GM23338 (cell line): ENCODE measurements at regions not wholly inside any gene's neighbourhood (a gene's known extent, or its start where the extent isn't known, plus 50 kb on each side); places are given as distances from the start of the nearest gene placed in this dataset.

Experiments
- ATAC-seq: fragments of 200-7000 bp; cut with Tn5 transposase; 3 replicates; pipeline ENCODE4 v1.9.1; 2020
- DNase-seq: peaks from one replicate; pipeline ENCODE4 v3.0.0-alpha.2; 2015; ENCODE audit warnings: low spot score
- H2AFZ ChIP-seq: fragments of 200-600 bp; sonication (generic); 2 replicates; pipeline ENCODE4 v1.8.0; 2016; ENCODE audit warnings: antibody characterized with exemption, mild to moderate bottlenecking, moderate library complexity
- H3F3A ChIP-seq: fragments of 200-600 bp; sonication (generic); replicated peaks from 2 replicates; pipeline ENCODE4 v1.8.0; 2017; ENCODE audit warnings: antibody characterized with exemption, mixed run types, low read depth
- H3K27ac ChIP-seq: fragments of 200-600 bp; sonication (generic); 2 replicates; pipeline ENCODE4 v1.6.1; 2016; ENCODE audit warnings: low read depth
- H3K27me3 ChIP-seq: fragments of 200-600 bp; sonication (generic); 2 replicates; pipeline ENCODE4 v1.8.0; 2016; ENCODE audit warnings: mild to moderate bottlenecking, mixed run types, moderate library complexity; ENCODE audit not compliant: insufficient read depth
- H3K36me3 ChIP-seq: fragments of 200-600 bp; sonication (generic); 2 replicates; pipeline ENCODE4 v1.8.0; 2016; ENCODE audit warnings: mild to moderate bottlenecking; ENCODE audit not compliant: insufficient read depth
- H3K4me1 ChIP-seq: fragments of 200-600 bp; sonication (generic); 2 replicates; pipeline ENCODE4 v1.8.0; 2016; ENCODE audit warnings: mild to moderate bottlenecking, moderate library complexity; ENCODE audit not compliant: insufficient read depth
- H3K4me2 ChIP-seq: fragments of 200-600 bp; sonication (generic); 2 replicates; pipeline ENCODE4 v1.7.1; 2017; ENCODE audit warnings: mixed run types
- H3K4me3 ChIP-seq: fragments of 200-600 bp; sonication (generic); 2 replicates; pipeline ENCODE4 v1.6.1; 2016; ENCODE audit warnings: mixed run types
- H3K79me2 ChIP-seq: fragments of 200-600 bp; sonication (generic); replicated peaks from 2 replicates; pipeline ENCODE4 v1.8.0; 2017; ENCODE audit warnings: mild to moderate bottlenecking; ENCODE audit not compliant: insufficient read depth
- H3K9me2 ChIP-seq: fragments of 200-600 bp; sonication (generic); 2 replicates; pipeline ENCODE4 v1.8.0; 2017; ENCODE audit not compliant: insufficient read depth
- H4K20me1 ChIP-seq: fragments of 200-600 bp; sonication (generic); replicated peaks from 2 replicates; pipeline ENCODE4 v1.8.0; 2017; ENCODE audit warnings: mild to moderate bottlenecking; ENCODE audit not compliant: insufficient read depth
- H3K27ac Mint-ChIP-seq: 2 replicates; pipeline ENCODE4 v1.8.0; 2020; ENCODE audit warnings: inconsistent platforms, mild to moderate bottlenecking, moderate library complexity, mixed read lengths
- H3K27me3 Mint-ChIP-seq: 3 replicates; pipeline ENCODE4 v1.8.0; 2022; ENCODE audit warnings: low read depth, mild to moderate bottlenecking, moderate library complexity, mixed read lengths, inconsistent platforms; ENCODE audit not compliant: insufficient read depth, poor library complexity
- H3K36me3 Mint-ChIP-seq: 3 replicates; pipeline ENCODE4 v1.8.0; 2021; ENCODE audit warnings: low read depth, mild to moderate bottlenecking, inconsistent platforms, moderate library complexity, mixed read lengths
- H3K4me1 Mint-ChIP-seq: 3 replicates; pipeline ENCODE4 v1.8.0; 2020; ENCODE audit warnings: mild to moderate bottlenecking, inconsistent platforms, mixed read lengths
- H3K4me3 Mint-ChIP-seq: 3 replicates; pipeline ENCODE4 v1.8.0; 2021; ENCODE audit warnings: moderate library complexity, mild to moderate bottlenecking, inconsistent platforms, mixed read lengths
- H3K9me3 Mint-ChIP-seq: 3 replicates; pipeline ENCODE4 v1.8.0; 2020; ENCODE audit warnings: moderate library complexity, mild to moderate bottlenecking, inconsistent platforms, mixed read lengths
- EZH2 ChIP-seq: fragments of 200-600 bp; sonication (generic); IDR thresholded peaks from one replicate; pipeline ENCODE4 v1.8.0; 2017; ENCODE audit warnings: antibody characterized with exemption, mild to moderate bottlenecking, low read depth; ENCODE audit not compliant: unreplicated experiment
- JUNB ChIP-seq: IDR thresholded peaks from one replicate; pipeline ENCODE4 v1.6.1; 2016; ENCODE audit warnings: antibody characterized with exemption; ENCODE audit not compliant: unreplicated experiment
- POLR2AphosphoS5 ChIP-seq: IDR thresholded peaks from 2 replicates; pipeline ENCODE4 v1.6.1; 2016; ENCODE audit warnings: antibody characterized with exemption, low read depth
- STAT1 ChIP-seq: IDR thresholded peaks from one replicate; pipeline ENCODE4 v1.6.1; 2016; ENCODE audit warnings: antibody characterized with exemption; ENCODE audit not compliant: unreplicated experiment
- ZNF114 ChIP-seq: fragments of 250-450 bp; sonication (Bioruptor Pico); IDR thresholded peaks from 2 replicates; pipeline ENCODE4 v1.5.0; 2020; ENCODE audit warnings: mild to moderate bottlenecking, moderate library complexity
- ZNF331 ChIP-seq: fragments of 250-450 bp; sonication (Bioruptor Pico); IDR thresholded peaks from 2 replicates; pipeline ENCODE4 v1.5.0; 2020; ENCODE audit warnings: low read depth, mild to moderate bottlenecking, moderate library complexity
- TF ChIP-seq, protein P1 (sequence below), 2 experiments: fragments of 200-600 bp in 1 of 2; sonication (generic) in 1 of 2; conservative IDR thresholded peaks; 2 replicates each; pipeline versions ENCODE4 v1.5.1 to v1.6.1; 2016 to 2017; ENCODE audit warnings: antibody characterized with exemption in 2 of 2, low read depth in 2 of 2, mild to moderate bottlenecking in 2 of 2, moderate library complexity in 1 of 2
- TF ChIP-seq, protein P2 (sequence below): fragments of 250-450 bp; sonication (Bioruptor Pico); IDR thresholded peaks from 2 replicates; pipeline ENCODE4 v1.5.0; 2020; ENCODE audit warnings: mild to moderate bottlenecking, moderate library complexity
- TF ChIP-seq, protein P3 (sequence below): IDR thresholded peaks from one replicate; pipeline ENCODE4 v1.6.1; 2018; ENCODE audit warnings: antibody characterized with exemption; ENCODE audit not compliant: unreplicated experiment

DNA sequence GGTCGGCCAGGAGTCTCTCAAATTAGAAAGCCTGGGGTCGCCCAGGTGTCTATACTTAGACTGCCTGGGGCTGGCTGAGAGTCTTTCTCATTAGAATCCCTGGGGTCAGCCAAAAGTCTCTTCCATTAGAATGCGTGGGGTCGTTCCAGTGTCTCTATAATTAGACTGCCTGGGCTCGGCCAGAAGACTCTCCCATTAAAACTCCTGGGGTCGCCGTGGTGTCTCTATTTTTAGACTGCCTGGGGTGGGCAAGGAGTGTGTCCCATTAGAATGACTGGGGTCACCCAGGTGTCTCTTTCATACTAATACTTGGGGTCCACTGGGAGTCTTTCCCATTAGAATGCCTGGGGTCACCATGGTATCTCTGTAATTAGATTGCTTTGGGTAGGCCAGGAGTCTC is 2227.7 kb downstream of the TP53TG3F start:
- H3K4me1 Mint-ChIP-seq, result no peaks in the 10 kb centered on the region
- H3K27ac Mint-ChIP-seq, result no peak overlapping the region
- Histone ChIP-seq H3K79me2 (no peaks in the 10 kb centered on the region), H3K4me1 (no peaks in the 10 kb centered on the region), H3K27me3 (no peaks in the 10 kb centered on the region), H3F3A (no peaks in the 10 kb centered on the region), H3K9me2 (no peaks in the 10 kb centered on the region), H2AFZ (no peak overlapping the region), H3K36me3 (no peaks in the 10 kb centered on the region; the same call in 1 of the 2 replicates), H3K4me3 (no peak overlapping the region), H4K20me1 (no peaks in the 10 kb centered on the region), H3K4me2 (no peak overlapping the region), H3K27ac (no peak overlapping the region)
- DNase-seq (no peak), ATAC-seq (no peak)
- peaks cover 97% of the 10 kb centered on the region for H3K9me3 Mint-ChIP-seq
- H3K4me3 Mint-ChIP-seq, result no peak overlapping the region
- peaks cover 54% of the 10 kb centered on the region for H3K36me3 Mint-ChIP-seq
- TF ChIP-seq, protein P1, sequence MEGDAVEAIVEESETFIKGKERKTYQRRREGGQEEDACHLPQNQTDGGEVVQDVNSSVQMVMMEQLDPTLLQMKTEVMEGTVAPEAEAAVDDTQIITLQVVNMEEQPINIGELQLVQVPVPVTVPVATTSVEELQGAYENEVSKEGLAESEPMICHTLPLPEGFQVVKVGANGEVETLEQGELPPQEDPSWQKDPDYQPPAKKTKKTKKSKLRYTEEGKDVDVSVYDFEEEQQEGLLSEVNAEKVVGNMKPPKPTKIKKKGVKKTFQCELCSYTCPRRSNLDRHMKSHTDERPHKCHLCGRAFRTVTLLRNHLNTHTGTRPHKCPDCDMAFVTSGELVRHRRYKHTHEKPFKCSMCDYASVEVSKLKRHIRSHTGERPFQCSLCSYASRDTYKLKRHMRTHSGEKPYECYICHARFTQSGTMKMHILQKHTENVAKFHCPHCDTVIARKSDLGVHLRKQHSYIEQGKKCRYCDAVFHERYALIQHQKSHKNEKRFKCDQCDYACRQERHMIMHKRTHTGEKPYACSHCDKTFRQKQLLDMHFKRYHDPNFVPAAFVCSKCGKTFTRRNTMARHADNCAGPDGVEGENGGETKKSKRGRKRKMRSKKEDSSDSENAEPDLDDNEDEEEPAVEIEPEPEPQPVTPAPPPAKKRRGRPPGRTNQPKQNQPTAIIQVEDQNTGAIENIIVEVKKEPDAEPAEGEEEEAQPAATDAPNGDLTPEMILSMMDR (conservative IDR thresholded peaks at IDR 0.05; ENCODE audit: low read depth in 2 of 2), result no peak
- TF ChIP-seq POLR2AphosphoS5 (no peak), ZNF331 (CRISPR knock-in tag) (no peak), STAT1 (no peak), ZNF114 (CRISPR knock-in tag) (no peak), EZH2 (no peak), JUNB (no peak)
- TF ChIP-seq, protein P2, sequence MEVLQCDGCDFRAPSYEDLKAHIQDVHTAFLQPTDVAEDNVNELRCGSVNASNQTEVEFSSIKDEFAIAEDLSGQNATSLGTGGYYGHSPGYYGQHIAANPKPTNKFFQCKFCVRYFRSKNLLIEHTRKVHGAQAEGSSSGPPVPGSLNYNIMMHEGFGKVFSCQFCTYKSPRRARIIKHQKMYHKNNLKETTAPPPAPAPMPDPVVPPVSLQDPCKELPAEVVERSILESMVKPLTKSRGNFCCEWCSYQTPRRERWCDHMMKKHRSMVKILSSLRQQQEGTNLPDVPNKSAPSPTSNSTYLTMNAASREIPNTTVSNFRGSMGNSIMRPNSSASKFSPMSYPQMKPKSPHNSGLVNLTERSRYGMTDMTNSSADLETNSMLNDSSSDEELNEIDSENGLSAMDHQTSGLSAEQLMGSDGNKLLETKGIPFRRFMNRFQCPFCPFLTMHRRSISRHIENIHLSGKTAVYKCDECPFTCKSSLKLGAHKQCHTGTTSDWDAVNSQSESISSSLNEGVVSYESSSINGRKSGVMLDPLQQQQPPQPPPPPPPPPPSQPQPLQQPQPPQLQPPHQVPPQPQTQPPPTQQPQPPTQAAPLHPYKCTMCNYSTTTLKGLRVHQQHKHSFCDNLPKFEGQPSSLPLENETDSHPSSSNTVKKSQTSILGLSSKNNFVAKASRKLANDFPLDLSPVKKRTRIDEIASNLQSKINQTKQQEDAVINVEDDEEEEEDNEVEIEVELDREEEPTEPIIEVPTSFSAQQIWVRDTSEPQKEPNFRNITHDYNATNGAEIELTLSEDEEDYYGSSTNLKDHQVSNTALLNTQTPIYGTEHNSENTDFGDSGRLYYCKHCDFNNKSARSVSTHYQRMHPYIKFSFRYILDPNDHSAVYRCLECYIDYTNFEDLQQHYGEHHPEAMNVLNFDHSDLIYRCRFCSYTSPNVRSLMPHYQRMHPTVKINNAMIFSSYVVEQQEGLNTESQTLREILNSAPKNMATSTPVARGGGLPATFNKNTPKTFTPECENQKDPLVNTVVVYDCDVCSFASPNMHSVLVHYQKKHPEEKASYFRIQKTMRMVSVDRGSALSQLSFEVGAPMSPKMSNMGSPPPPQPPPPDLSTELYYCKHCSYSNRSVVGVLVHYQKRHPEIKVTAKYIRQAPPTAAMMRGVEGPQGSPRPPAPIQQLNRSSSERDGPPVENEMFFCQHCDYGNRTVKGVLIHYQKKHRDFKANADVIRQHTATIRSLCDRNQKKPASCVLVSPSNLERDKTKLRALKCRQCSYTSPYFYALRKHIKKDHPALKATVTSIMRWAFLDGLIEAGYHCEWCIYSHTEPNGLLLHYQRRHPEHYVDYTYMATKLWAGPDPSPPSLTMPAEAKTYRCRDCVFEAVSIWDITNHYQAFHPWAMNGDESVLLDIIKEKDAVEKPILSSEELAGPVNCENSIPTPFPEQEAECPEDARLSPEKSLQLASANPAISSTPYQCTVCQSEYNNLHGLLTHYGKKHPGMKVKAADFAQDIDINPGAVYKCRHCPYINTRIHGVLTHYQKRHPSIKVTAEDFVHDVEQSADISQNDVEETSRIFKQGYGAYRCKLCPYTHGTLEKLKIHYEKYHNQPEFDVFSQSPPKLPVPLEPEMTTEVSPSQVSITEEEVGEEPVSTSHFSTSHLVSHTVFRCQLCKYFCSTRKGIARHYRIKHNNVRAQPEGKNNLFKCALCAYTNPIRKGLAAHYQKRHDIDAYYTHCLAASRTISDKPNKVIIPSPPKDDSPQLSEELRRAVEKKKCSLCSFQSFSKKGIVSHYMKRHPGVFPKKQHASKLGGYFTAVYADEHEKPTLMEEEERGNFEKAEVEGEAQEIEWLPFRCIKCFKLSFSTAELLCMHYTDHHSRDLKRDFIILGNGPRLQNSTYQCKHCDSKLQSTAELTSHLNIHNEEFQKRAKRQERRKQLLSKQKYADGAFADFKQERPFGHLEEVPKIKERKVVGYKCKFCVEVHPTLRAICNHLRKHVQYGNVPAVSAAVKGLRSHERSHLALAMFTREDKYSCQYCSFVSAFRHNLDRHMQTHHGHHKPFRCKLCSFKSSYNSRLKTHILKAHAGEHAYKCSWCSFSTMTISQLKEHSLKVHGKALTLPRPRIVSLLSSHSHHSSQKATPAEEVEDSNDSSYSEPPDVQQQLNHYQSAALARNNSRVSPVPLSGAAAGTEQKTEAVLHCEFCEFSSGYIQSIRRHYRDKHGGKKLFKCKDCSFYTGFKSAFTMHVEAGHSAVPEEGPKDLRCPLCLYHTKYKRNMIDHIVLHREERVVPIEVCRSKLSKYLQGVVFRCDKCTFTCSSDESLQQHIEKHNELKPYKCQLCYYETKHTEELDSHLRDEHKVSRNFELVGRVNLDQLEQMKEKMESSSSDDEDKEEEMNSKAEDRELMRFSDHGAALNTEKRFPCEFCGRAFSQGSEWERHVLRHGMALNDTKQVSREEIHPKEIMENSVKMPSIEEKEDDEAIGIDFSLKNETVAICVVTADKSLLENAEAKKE (CRISPR knock-in tag), result no peak
- TF ChIP-seq, protein P3, sequence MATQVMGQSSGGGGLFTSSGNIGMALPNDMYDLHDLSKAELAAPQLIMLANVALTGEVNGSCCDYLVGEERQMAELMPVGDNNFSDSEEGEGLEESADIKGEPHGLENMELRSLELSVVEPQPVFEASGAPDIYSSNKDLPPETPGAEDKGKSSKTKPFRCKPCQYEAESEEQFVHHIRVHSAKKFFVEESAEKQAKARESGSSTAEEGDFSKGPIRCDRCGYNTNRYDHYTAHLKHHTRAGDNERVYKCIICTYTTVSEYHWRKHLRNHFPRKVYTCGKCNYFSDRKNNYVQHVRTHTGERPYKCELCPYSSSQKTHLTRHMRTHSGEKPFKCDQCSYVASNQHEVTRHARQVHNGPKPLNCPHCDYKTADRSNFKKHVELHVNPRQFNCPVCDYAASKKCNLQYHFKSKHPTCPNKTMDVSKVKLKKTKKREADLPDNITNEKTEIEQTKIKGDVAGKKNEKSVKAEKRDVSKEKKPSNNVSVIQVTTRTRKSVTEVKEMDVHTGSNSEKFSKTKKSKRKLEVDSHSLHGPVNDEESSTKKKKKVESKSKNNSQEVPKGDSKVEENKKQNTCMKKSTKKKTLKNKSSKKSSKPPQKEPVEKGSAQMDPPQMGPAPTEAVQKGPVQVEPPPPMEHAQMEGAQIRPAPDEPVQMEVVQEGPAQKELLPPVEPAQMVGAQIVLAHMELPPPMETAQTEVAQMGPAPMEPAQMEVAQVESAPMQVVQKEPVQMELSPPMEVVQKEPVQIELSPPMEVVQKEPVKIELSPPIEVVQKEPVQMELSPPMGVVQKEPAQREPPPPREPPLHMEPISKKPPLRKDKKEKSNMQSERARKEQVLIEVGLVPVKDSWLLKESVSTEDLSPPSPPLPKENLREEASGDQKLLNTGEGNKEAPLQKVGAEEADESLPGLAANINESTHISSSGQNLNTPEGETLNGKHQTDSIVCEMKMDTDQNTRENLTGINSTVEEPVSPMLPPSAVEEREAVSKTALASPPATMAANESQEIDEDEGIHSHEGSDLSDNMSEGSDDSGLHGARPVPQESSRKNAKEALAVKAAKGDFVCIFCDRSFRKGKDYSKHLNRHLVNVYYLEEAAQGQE, result no peak
- peaks cover 10% of the 10 kb centered on the region for H3K27me3 Mint-ChIP-seq
